ENCODE measurements at regions not wholly inside any gene's neighbourhood (a gene's known extent, or its start where the extent isn't known, plus 50 kb on each side); places are given as distances from the start of the nearest gene placed in this dataset.

- Mint-ChIP-seq H3K4me3 (no peak overlapping the region), H3K27me3 (ENCODE audit: low read depth, poor library complexity) (peaks cover 87% of the 10 kb centered on the region), H3K27ac (no peak overlapping the region), H3K4me1 (peaks cover 18% of the 10 kb centered on the region), H3K9me3 (no peaks in the 10 kb centered on the region), H3K36me3 (ENCODE audit: low read depth) (no peaks in the 10 kb centered on the region)
- DNase-seq: no peak
- TF ChIP-seq CTCF (IDR thresholded peaks at IDR 0.05): no peak
Measured at GRCh38 chr6:165983112-165984072, 184.3 kb downstream of the TBXT start.

- DNase-seq: no peak
- no peak for TF ChIP-seq CTCF (IDR thresholded peaks at IDR 0.05)
- Mint-ChIP-seq H3K27me3 (ENCODE audit: low read depth, poor library complexity) (peaks cover 59% of the 10 kb centered on the region), H3K27ac (no peak overlapping the region), H3K36me3 (ENCODE audit: low read depth) (no peaks in the 10 kb centered on the region), H3K4me3 (no peak overlapping the region), H3K9me3 (no peaks in the 10 kb centered on the region), H3K4me1 (no peaks in the 10 kb centered on the region)
Measured at GRCh38 chr6:165978476-165978875, 189.2 kb downstream of the TBXT start.

- Mint-ChIP-seq H3K4me1 (no peaks in the 10 kb centered on the region), H3K9me3 (no peaks in the 10 kb centered on the region), H3K36me3 (ENCODE audit: low read depth) (no peaks in the 10 kb centered on the region), H3K4me3 (no peak overlapping the region), H3K27me3 (ENCODE audit: low read depth, poor library complexity) (peaks cover 46% of the 10 kb centered on the region), H3K27ac (no peak overlapping the region)
- no peak for TF ChIP-seq CTCF (IDR thresholded peaks at IDR 0.05)
- no peak for DNase-seq
Measured at GRCh38 chr6:165976684-165977083, 191.0 kb downstream of the TBXT start.

GRCh38 chr6:165974817-165975216 lies 192.8 kb downstream of the TBXT start:
- Mint-ChIP-seq H3K9me3 (no peaks in the 10 kb centered on the region), H3K4me1 (no peaks in the 10 kb centered on the region), H3K4me3 (no peak overlapping the region), H3K36me3 (ENCODE audit: low read depth) (no peaks in the 10 kb centered on the region), H3K27ac (no peak overlapping the region), H3K27me3 (ENCODE audit: low read depth, poor library complexity) (peaks cover 45% of the 10 kb centered on the region)
- DNase-seq: no peak
- no peak for TF ChIP-seq CTCF (IDR thresholded peaks at IDR 0.05)

- no peak for DNase-seq
- Mint-ChIP-seq H3K27ac (no peak overlapping the region), H3K9me3 (no peaks in the 10 kb centered on the region), H3K4me1 (no peaks in the 10 kb centered on the region), H3K36me3 (ENCODE audit: low read depth) (no peaks in the 10 kb centered on the region), H3K4me3 (no peak overlapping the region), H3K27me3 (ENCODE audit: low read depth, poor library complexity) (peaks cover 42% of the 10 kb centered on the region)
- no peak for TF ChIP-seq CTCF (IDR thresholded peaks at IDR 0.05)
Measured at GRCh38 chr6:165973473-165973872, 194.2 kb downstream of the TBXT start.
